ENCODE measurements at regions not wholly inside any gene's neighbourhood (a gene's known extent, or its start where the extent isn't known, plus 50 kb on each side); places are given as distances from the start of the nearest gene placed in this dataset.

GRCh38 chr4:187098429-187098828, 374.8 kb upstream of the FAT1 start:
- no peak for TF ChIP-seq CTCF (IDR thresholded peaks at IDR 0.05)
- peaks cover 4% of the 10 kb centered on the region; the same call in 1 of the 2 replicates for H3K27me3 Mint-ChIP-seq (ENCODE audit: insufficient read depth)
- no peak overlapping the region for H3K27ac Mint-ChIP-seq
- H3K4me3 Mint-ChIP-seq, result no peak overlapping the region
- peaks cover 14% of the 10 kb centered on the region; the same call in 1 of the 2 replicates for H3K9me3 Mint-ChIP-seq
- DNase-seq, result no peak
- peaks cover 14% of the 10 kb centered on the region for H3K36me3 Mint-ChIP-seq (ENCODE audit: low read depth)
- peaks cover 8% of the 10 kb centered on the region; the same call in 1 of the 2 replicates for H3K4me1 Mint-ChIP-seq (ENCODE audit: low read depth)

- Mint-ChIP-seq H3K4me3 (no peak overlapping the region), H3K27ac (no peak overlapping the region), H3K9me3 (peaks cover 3% of the 10 kb centered on the region; the same call in 1 of the 2 replicates), H3K4me1 (ENCODE audit: low read depth) (peaks cover 20% of the 10 kb centered on the region), H3K27me3 (ENCODE audit: insufficient read depth) (no peaks in the 10 kb centered on the region), H3K36me3 (ENCODE audit: low read depth) (peaks cover 3% of the 10 kb centered on the region)
- DNase-seq, result no peak
- no peak for TF ChIP-seq CTCF (IDR thresholded peaks at IDR 0.05)
Measured at GRCh38 chr4:187103351-187103750, 379.7 kb upstream of the FAT1 start.

GRCh38 chr4:187108845-187109244, 385.2 kb upstream of the FAT1 start:
- no peaks in the 10 kb centered on the region for H3K9me3 Mint-ChIP-seq
- TF ChIP-seq CTCF (IDR thresholded peaks at IDR 0.05), result no peak
- H3K36me3 Mint-ChIP-seq (ENCODE audit: low read depth), result no peaks in the 10 kb centered on the region
- H3K27ac Mint-ChIP-seq, result no peak overlapping the region
- H3K27me3 Mint-ChIP-seq (ENCODE audit: insufficient read depth), result peaks cover 3% of the 10 kb centered on the region; the same call in 1 of the 2 replicates
- no peak overlapping the region for H3K4me3 Mint-ChIP-seq
- H3K4me1 Mint-ChIP-seq (ENCODE audit: low read depth), result peaks cover 11% of the 10 kb centered on the region
- no peak for DNase-seq

GRCh38 chr4:187109636-187110035, 386.0 kb upstream of the FAT1 start:
- TF ChIP-seq CTCF (IDR thresholded peaks at IDR 0.05), result no peak
- no peaks in the 10 kb centered on the region for H3K36me3 Mint-ChIP-seq (ENCODE audit: low read depth)
- H3K27me3 Mint-ChIP-seq (ENCODE audit: insufficient read depth), result peaks cover 3% of the 10 kb centered on the region; the same call in 1 of the 2 replicates
- no peak overlapping the region for H3K4me3 Mint-ChIP-seq
- DNase-seq, result no peak
- H3K4me1 Mint-ChIP-seq (ENCODE audit: low read depth), result peaks cover 9% of the 10 kb centered on the region
- H3K9me3 Mint-ChIP-seq, result no peaks in the 10 kb centered on the region
- no peak overlapping the region for H3K27ac Mint-ChIP-seq

- Mint-ChIP-seq H3K36me3 (ENCODE audit: low read depth) (no peaks in the 10 kb centered on the region), H3K27ac (no peak overlapping the region; the same call in 1 of the 2 replicates), H3K9me3 (no peaks in the 10 kb centered on the region), H3K4me1 (ENCODE audit: low read depth) (no peaks in the 10 kb centered on the region; the same call in 1 of the 2 replicates), H3K27me3 (ENCODE audit: insufficient read depth) (no peaks in the 10 kb centered on the region), H3K4me3 (no peak overlapping the region)
- no peak for TF ChIP-seq CTCF (IDR thresholded peaks at IDR 0.05)
- no peak for DNase-seq
Measured at GRCh38 chr4:187118166-187118565, 394.5 kb upstream of the FAT1 start.

Measured in HFFc6 (cell line).